ENCODE measurements at regions not wholly inside any gene's neighbourhood (a gene's known extent, or its start where the extent isn't known, plus 50 kb on each side); places are given as distances from the start of the nearest gene placed in this dataset.

- H3K9me2 ChIP-seq (ENCODE audit: insufficient read depth): no peaks in the 10 kb centered on the region
- no peaks in the 10 kb centered on the region for H3K36me3 ChIP-seq (ENCODE audit: low read depth)
- H3K4me2 ChIP-seq: no peak overlapping the region
- H2AFZ ChIP-seq: no peak overlapping the region
- no peaks in the 10 kb centered on the region for H3F3A ChIP-seq (ENCODE audit: insufficient read depth, low read depth)
- DNase-seq: no peak
- POLR2A ChIA-PET (ENCODE audit: unreplicated experiment): no interaction called here
- H3K27ac ChIP-seq: no peak overlapping the region
- H3K4me3 ChIP-seq: no peak overlapping the region
- H4K20me1 ChIP-seq (ENCODE audit: insufficient read depth): no peaks in the 10 kb centered on the region
- no peaks in the 10 kb centered on the region for H3K4me1 ChIP-seq (replicated peaks; ENCODE audit: insufficient read depth)
- intact Hi-C loops (cut with micrococcal nuclease; ENCODE audit: unreplicated experiment): no loop called here
- no peaks in the 10 kb centered on the region for H3K9me3 ChIP-seq (ENCODE audit: insufficient read depth, low read depth)
- TF ChIP-seq CTCF (conservative IDR thresholded peaks at IDR 0.05) (no peak), EZH2 (IDR thresholded peaks at IDR 0.05; ENCODE audit: low read depth) (no peak)
- no peaks in the 10 kb centered on the region for H3K79me2 ChIP-seq (ENCODE audit: low read depth)
- H3K27me3 ChIP-seq (ENCODE audit: insufficient read depth, low read depth): no peaks in the 10 kb centered on the region
- CTCF ChIA-PET: no interaction called here
- no TSS peak for BruUV-seq (replicated peaks)
These were observed 125.9 kb upstream of the LOC128125822 start for GRCh38 chr6:63446405-63446804.

GRCh38 chr6:63447134-63447533 lies 125.1 kb upstream of the LOC128125822 start:
- no peaks in the 10 kb centered on the region for H3K9me2 ChIP-seq (ENCODE audit: insufficient read depth)
- POLR2A ChIA-PET (ENCODE audit: unreplicated experiment): no interaction called here
- H3K79me2 ChIP-seq (ENCODE audit: low read depth): no peaks in the 10 kb centered on the region
- H4K20me1 ChIP-seq (ENCODE audit: insufficient read depth): no peaks in the 10 kb centered on the region
- H3K27me3 ChIP-seq (ENCODE audit: insufficient read depth, low read depth): no peaks in the 10 kb centered on the region
- no TSS peak for BruUV-seq (replicated peaks)
- H3K36me3 ChIP-seq (ENCODE audit: low read depth): no peaks in the 10 kb centered on the region
- no peak overlapping the region for H3K4me3 ChIP-seq
- H3K4me2 ChIP-seq: no peak overlapping the region
- intact Hi-C loops (cut with micrococcal nuclease; ENCODE audit: unreplicated experiment): no loop called here
- TF ChIP-seq CTCF (conservative IDR thresholded peaks at IDR 0.05) (no peak), EZH2 (IDR thresholded peaks at IDR 0.05; ENCODE audit: low read depth) (no peak)
- no peak for DNase-seq
- H3K4me1 ChIP-seq (replicated peaks; ENCODE audit: insufficient read depth): peaks cover 4% of the 10 kb centered on the region; the same call in 1 of the 2 replicates
- H2AFZ ChIP-seq: no peak overlapping the region
- CTCF ChIA-PET: no interaction called here
- no peak overlapping the region for H3K27ac ChIP-seq
- no peaks in the 10 kb centered on the region for H3F3A ChIP-seq (ENCODE audit: insufficient read depth, low read depth)
- no peaks in the 10 kb centered on the region for H3K9me3 ChIP-seq (ENCODE audit: insufficient read depth, low read depth)

- Histone ChIP-seq H2AFZ (no peak overlapping the region), H3K4me2 (no peak overlapping the region)
These were observed 124.1 kb upstream of the LOC128125822 start for GRCh38 chr6:63448229-63448628.

More at GRCh38 chr6:63448229-63448628, 124.1 kb upstream of the LOC128125822 start:
- peaks cover 14% of the 10 kb centered on the region; the same call in 1 of the 2 replicates for H3K4me1 ChIP-seq (replicated peaks; ENCODE audit: insufficient read depth)
- no peak overlapping the region for H3K4me3 ChIP-seq
- H3K9me2 ChIP-seq (ENCODE audit: insufficient read depth): no peaks in the 10 kb centered on the region
- TF ChIP-seq CTCF (conservative IDR thresholded peaks at IDR 0.05): no peak
- no peak for TF ChIP-seq EZH2 (IDR thresholded peaks at IDR 0.05; ENCODE audit: low read depth)
- DNase-seq: no peak
- no peaks in the 10 kb centered on the region for H3K36me3 ChIP-seq (ENCODE audit: low read depth)
- H3K9me3 ChIP-seq (ENCODE audit: insufficient read depth, low read depth): no peaks in the 10 kb centered on the region
- intact Hi-C loops (cut with micrococcal nuclease; ENCODE audit: unreplicated experiment): no loop called here
- H3K27me3 ChIP-seq (ENCODE audit: insufficient read depth, low read depth): no peaks in the 10 kb centered on the region
- ChIA-PET CTCF (no interaction called here), POLR2A (ENCODE audit: unreplicated experiment) (no interaction called here)
- no peaks in the 10 kb centered on the region for H3F3A ChIP-seq (ENCODE audit: insufficient read depth, low read depth)
- no peaks in the 10 kb centered on the region for H4K20me1 ChIP-seq (ENCODE audit: insufficient read depth)
- no peak overlapping the region for H3K27ac ChIP-seq
- no peaks in the 10 kb centered on the region for H3K79me2 ChIP-seq (ENCODE audit: low read depth)
- BruUV-seq (replicated peaks): no TSS peak
